Upper lobe of right lung (tissue), 1 donor: ENCODE measurements at regions not wholly inside any gene's neighbourhood (a gene's known extent, or its start where the extent isn't known, plus 50 kb on each side); places are given as distances from the start of the nearest gene placed in this dataset.

Experiments used
- ATAC-seq: fragments of 200-7000 bp; cut with Tn5 transposase; one replicate; pipeline ENCODE4 v1.9.1; 2020; ENCODE audit warnings: mild to moderate bottlenecking, moderate library complexity
- DNase-seq: peaks from one replicate; pipeline ENCODE4 v3.0.0-alpha.2; 2020
- H3K27ac ChIP-seq: fragments of 200-600 bp; one replicate; pipeline ENCODE4 v1.8.0; 2022
- H3K27me3 ChIP-seq: fragments of 200-600 bp; one replicate; pipeline ENCODE4 v1.8.0; 2022; ENCODE audit warnings: mild to moderate bottlenecking
- H3K36me3 ChIP-seq: fragments of 200-600 bp; one replicate; pipeline ENCODE4 v1.8.0; 2022
- H3K4me1 ChIP-seq: fragments of 200-600 bp; one replicate; pipeline ENCODE4 v1.8.0; 2022
- H3K4me3 ChIP-seq: fragments of 200-600 bp; one replicate; pipeline ENCODE4 v1.8.0; 2022; ENCODE audit warnings: mild to moderate bottlenecking
- H3K9me3 ChIP-seq: fragments of 200-600 bp; one replicate; pipeline ENCODE4 v1.8.0; 2022
- CTCF ChIP-seq: fragments of 200-600 bp; IDR thresholded peaks from one replicate; pipeline ENCODE4 v1.8.0; 2022; ENCODE audit warnings: antibody characterized with exemption
- intact Hi-C: fragments of 100-400 bp; cut with DNase I; formaldehyde crosslinking; loops from one replicate; pipeline ENCODE4 v1.11.0; 2022
- donor health status: DM: no; HTN: yes; CAD: no; lungs with severe emphysema.

- H3K36me3 ChIP-seq: no peaks in the 10 kb centered on the region
- no peak for DNase-seq
- H3K27me3 ChIP-seq: no peaks in the 10 kb centered on the region
- no peak overlapping the region for H3K4me3 ChIP-seq
- intact Hi-C loops: no loop called here
- no peak for TF ChIP-seq CTCF
- no peaks in the 10 kb centered on the region for H3K9me3 ChIP-seq
- no peaks in the 10 kb centered on the region for H3K4me1 ChIP-seq
- peak; percentile 50 for ATAC-seq
- no peak overlapping the region for H3K27ac ChIP-seq
These were observed 542.1 kb upstream of the ATP2B1 start for GRCh38 chr12:90250766-90251165.

- H3K27ac ChIP-seq: no peak overlapping the region
- no peak overlapping the region for H3K4me3 ChIP-seq
- ATAC-seq: no peak
- intact Hi-C loops: no loop called here
- H3K36me3 ChIP-seq: no peaks in the 10 kb centered on the region
- H3K4me1 ChIP-seq: no peaks in the 10 kb centered on the region
- no peaks in the 10 kb centered on the region for H3K9me3 ChIP-seq
- no peak for DNase-seq
- no peak for TF ChIP-seq CTCF
- no peaks in the 10 kb centered on the region for H3K27me3 ChIP-seq
These were observed 541.4 kb upstream of the ATP2B1 start for GRCh38 chr12:90250042-90250441.

DNA sequence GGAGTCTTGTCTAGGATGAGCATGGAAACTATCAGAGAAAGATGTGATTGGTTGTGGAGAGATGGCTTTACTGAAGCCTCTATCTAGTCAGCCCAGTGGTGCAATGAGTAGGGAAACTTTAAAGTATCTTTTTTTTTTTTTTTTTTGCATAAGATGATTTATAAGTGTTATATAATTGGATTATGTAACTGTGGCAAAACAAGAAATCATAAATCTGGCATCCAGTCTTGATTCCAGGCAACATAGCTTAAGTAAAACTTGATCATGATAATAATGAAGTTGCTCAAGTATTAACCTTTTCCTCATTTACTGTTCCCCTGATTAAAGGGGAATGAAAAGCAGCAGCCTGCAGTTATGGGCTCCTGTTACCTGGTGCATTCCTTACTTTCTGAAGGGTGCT is 538.0 kb upstream of the ATP2B1 start:
- no peaks in the 10 kb centered on the region for H3K4me1 ChIP-seq
- no peak overlapping the region for H3K27ac ChIP-seq
- no peaks in the 10 kb centered on the region for H3K9me3 ChIP-seq
- H3K27me3 ChIP-seq: no peaks in the 10 kb centered on the region
- no peaks in the 10 kb centered on the region for H3K36me3 ChIP-seq
- DNase-seq (no peak), ATAC-seq (no peak)
- TF ChIP-seq CTCF: no peak
- intact Hi-C loops: no loop called here
- H3K4me3 ChIP-seq: no peak overlapping the region

DNA sequence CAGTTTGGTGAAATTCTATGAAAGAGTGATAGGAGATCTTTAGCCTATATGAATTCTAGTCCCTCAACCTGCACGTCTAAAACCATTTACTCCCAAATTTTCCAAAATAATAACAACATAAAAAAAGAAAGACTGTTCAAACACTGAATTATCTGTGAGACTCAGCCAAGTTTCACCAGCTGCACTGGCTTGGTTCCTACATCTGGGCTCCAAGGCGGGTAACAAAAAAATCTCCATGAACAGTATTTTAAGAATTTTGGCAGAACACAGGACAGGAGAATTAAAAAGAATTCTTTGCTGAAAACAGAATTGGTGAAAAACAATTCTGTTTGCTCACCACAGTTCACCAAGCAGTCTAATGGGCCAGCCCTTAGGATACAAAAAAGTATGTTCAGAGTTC is 536.8 kb upstream of the ATP2B1 start:
- Histone ChIP-seq H3K9me3 (no peaks in the 10 kb centered on the region), H3K27me3 (no peaks in the 10 kb centered on the region), H3K36me3 (no peaks in the 10 kb centered on the region), H3K4me3 (no peak overlapping the region), H3K27ac (no peak overlapping the region), H3K4me1 (no peaks in the 10 kb centered on the region)
- no peak for DNase-seq
- TF ChIP-seq CTCF: no peak
- intact Hi-C loops: no loop called here
- no peak for ATAC-seq

DNA sequence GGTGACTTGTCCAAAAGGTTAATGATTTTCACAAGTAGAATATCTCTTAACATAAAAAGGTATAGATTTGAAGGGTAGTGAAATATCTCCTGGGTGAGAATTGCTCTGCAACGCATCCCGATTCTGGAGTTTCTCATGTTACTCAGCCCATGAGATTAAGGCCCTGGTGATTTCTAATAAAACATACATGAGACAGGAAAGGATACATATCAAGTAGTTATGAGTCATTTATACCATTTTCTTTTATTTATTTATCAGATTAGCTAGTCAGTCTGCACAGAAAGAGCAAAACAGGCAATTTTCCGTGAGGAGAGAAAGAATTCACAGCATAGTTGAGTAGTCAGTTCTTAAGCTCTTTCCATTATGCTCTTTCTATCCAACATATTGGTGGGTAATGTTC is 535.6 kb upstream of the ATP2B1 start:
- Histone ChIP-seq H3K27me3 (no peaks in the 10 kb centered on the region), H3K36me3 (no peaks in the 10 kb centered on the region), H3K4me3 (no peak overlapping the region), H3K9me3 (no peaks in the 10 kb centered on the region), H3K4me1 (no peaks in the 10 kb centered on the region), H3K27ac (no peak overlapping the region)
- TF ChIP-seq CTCF: no peak
- intact Hi-C loops: no loop called here
- no peak for DNase-seq
- ATAC-seq: no peak

- H3K36me3 ChIP-seq: no peaks in the 10 kb centered on the region
- H3K4me3 ChIP-seq: no peak overlapping the region
- no peak for DNase-seq
- intact Hi-C loops: no loop called here
- H3K4me1 ChIP-seq: no peaks in the 10 kb centered on the region
- H3K9me3 ChIP-seq: no peaks in the 10 kb centered on the region
- no peaks in the 10 kb centered on the region for H3K27me3 ChIP-seq
- no peak overlapping the region for H3K27ac ChIP-seq
- ATAC-seq: no peak
- TF ChIP-seq CTCF: no peak
These were observed 534.6 kb upstream of the ATP2B1 start for GRCh38 chr12:90243211-90243610.
